Ectodermal cell (in vitro differentiated cells): ENCODE measurements at regions not wholly inside any gene's neighbourhood (a gene's known extent, or its start where the extent isn't known, plus 50 kb on each side); places are given as distances from the start of the nearest gene placed in this dataset.

Experiments used
- H3K27ac ChIP-seq: 2 replicates; pipeline ENCODE4 v1.7.0; 2013; ENCODE audit warnings: mild to moderate bottlenecking, low read depth, low read length; ENCODE audit not compliant: insufficient read depth, poor library complexity, severe bottlenecking
- H3K27me3 ChIP-seq: 2 replicates; pipeline ENCODE4 v1.7.0; 2013; ENCODE audit warnings: mild to moderate bottlenecking, low read length; ENCODE audit not compliant: insufficient read depth, control insufficient read depth, poor library complexity, severe bottlenecking
- H3K36me3 ChIP-seq: one replicate; pipeline ENCODE4 v1.7.0; 2013; ENCODE audit warnings: low read length; ENCODE audit not compliant: control insufficient read depth, insufficient read depth
- H3K4me1 ChIP-seq: one replicate; pipeline ENCODE4 v1.7.0; 2013; ENCODE audit warnings: low read length; ENCODE audit not compliant: control insufficient read depth, insufficient read depth
- H3K4me3 ChIP-seq: 2 replicates; pipeline ENCODE4 v1.7.0; 2013; ENCODE audit warnings: low read depth, low read length, control low read depth; ENCODE audit not compliant: insufficient read depth
- H3K9me3 ChIP-seq: 2 replicates; pipeline ENCODE4 v1.7.0; 2013; ENCODE audit warnings: mild to moderate bottlenecking, low read length, moderate library complexity; ENCODE audit not compliant: control insufficient read depth
- WGBS, 2 experiments: methylation state at CpG; one replicate each; pipeline ENCODE4 v1.1.7; 2013; ENCODE audit warnings: missing lambda C conversion rate in 2 of 2; 5-methylcytosine and 5-hydroxymethylcytosine counted together

GRCh38 chr7:35520810-35521625, 173.9 kb downstream of the HERPUD2 start:
- Histone ChIP-seq H3K36me3 (no peaks in the 10 kb centered on the region), H3K9me3 (no peaks in the 10 kb centered on the region), H3K27me3 (peaks cover 5% of the 10 kb centered on the region), H3K4me3 (no peak overlapping the region), H3K4me1 (no peaks in the 10 kb centered on the region), H3K27ac (no peak overlapping the region)
- WGBS, 2 experiments: 73 to 74% methylated on average over 4 to 5 of the region's 5 CpGs

- Histone ChIP-seq H3K27ac (no peak overlapping the region), H3K9me3 (no peaks in the 10 kb centered on the region), H3K27me3 (peaks cover 5% of the 10 kb centered on the region), H3K4me1 (no peaks in the 10 kb centered on the region), H3K36me3 (no peaks in the 10 kb centered on the region), H3K4me3 (no peak overlapping the region)
- WGBS, 2 experiments: 45% methylated on average over 14 of the region's 14 CpGs
Measured at GRCh38 chr7:35519971-35520809, 174.7 kb downstream of the HERPUD2 start.

GRCh38 chr7:35518767-35519166, 176.2 kb downstream of the HERPUD2 start:
- H3K27ac ChIP-seq: no peak overlapping the region
- no peaks in the 10 kb centered on the region for H3K36me3 ChIP-seq
- H3K4me1 ChIP-seq: no peaks in the 10 kb centered on the region
- no peak overlapping the region for H3K4me3 ChIP-seq
- WGBS, 2 experiments: 88 to 95% methylated on average over 3 of the region's 3 CpGs
- H3K27me3 ChIP-seq: peaks cover 5% of the 10 kb centered on the region
- H3K9me3 ChIP-seq: no peaks in the 10 kb centered on the region

- Histone ChIP-seq H3K4me1 (no peaks in the 10 kb centered on the region), H3K27ac (no peak overlapping the region), H3K36me3 (no peaks in the 10 kb centered on the region), H3K27me3 (peaks cover 5% of the 10 kb centered on the region), H3K4me3 (no peak overlapping the region), H3K9me3 (no peaks in the 10 kb centered on the region)
- 71 to 100% methylated on average over 1 of the region's 1 CpG for WGBS, 2 experiments
Measured at GRCh38 chr7:35516498-35516897, 178.4 kb downstream of the HERPUD2 start.

GRCh38 chr7:35513828-35514227, 181.1 kb downstream of the HERPUD2 start:
- H3K4me3 ChIP-seq: no peak overlapping the region
- no peaks in the 10 kb centered on the region for H3K4me1 ChIP-seq
- no peak overlapping the region for H3K27ac ChIP-seq
- peaks cover 5% of the 10 kb centered on the region for H3K27me3 ChIP-seq
- H3K9me3 ChIP-seq: no peaks in the 10 kb centered on the region
- no peaks in the 10 kb centered on the region for H3K36me3 ChIP-seq

- Histone ChIP-seq H3K4me1 (no peaks in the 10 kb centered on the region), H3K27me3 (peaks cover under 1% of the 10 kb centered on the region), H3K36me3 (no peaks in the 10 kb centered on the region), H3K27ac (no peak overlapping the region), H3K4me3 (no peak overlapping the region), H3K9me3 (no peaks in the 10 kb centered on the region)
- WGBS, 2 experiments: 93 to 94% methylated on average over 5 of the region's 5 CpGs
Measured at GRCh38 chr7:35513195-35513594, 181.7 kb downstream of the HERPUD2 start.

- Histone ChIP-seq H3K27ac (no peak overlapping the region), H3K36me3 (no peaks in the 10 kb centered on the region), H3K4me1 (no peaks in the 10 kb centered on the region), H3K9me3 (no peaks in the 10 kb centered on the region), H3K27me3 (no peaks in the 10 kb centered on the region), H3K4me3 (no peak overlapping the region)
- WGBS, 2 experiments: 88 to 94% methylated on average over 5 of the region's 5 CpGs
Measured at GRCh38 chr7:35512716-35513115, 182.2 kb downstream of the HERPUD2 start.

GRCh38 chr7:35508623-35509400, 186.1 kb downstream of the HERPUD2 start:
- peaks cover 6% of the 10 kb centered on the region for H3K4me1 ChIP-seq
- no peaks in the 10 kb centered on the region for H3K27me3 ChIP-seq
- H3K4me3 ChIP-seq: no peak overlapping the region
- no peak overlapping the region for H3K27ac ChIP-seq
- H3K36me3 ChIP-seq: no peaks in the 10 kb centered on the region
- H3K9me3 ChIP-seq: no peaks in the 10 kb centered on the region
- 81 to 91% methylated on average over 3 of the region's 3 CpGs for WGBS, 2 experiments

GRCh38 chr7:35505066-35505465, 189.9 kb downstream of the HERPUD2 start:
- Histone ChIP-seq H3K4me1 (peaks cover 6% of the 10 kb centered on the region), H3K4me3 (no peak overlapping the region), H3K27me3 (no peaks in the 10 kb centered on the region), H3K36me3 (no peaks in the 10 kb centered on the region), H3K9me3 (no peaks in the 10 kb centered on the region), H3K27ac (no peak overlapping the region)
- WGBS, 2 experiments: 49 to 53% methylated on average over 7 of the region's 7 CpGs

GRCh38 chr7:35504365-35504764, 190.6 kb downstream of the HERPUD2 start:
- no peak overlapping the region for H3K4me3 ChIP-seq
- H3K27ac ChIP-seq: no peak overlapping the region
- no peaks in the 10 kb centered on the region for H3K9me3 ChIP-seq
- H3K36me3 ChIP-seq: no peaks in the 10 kb centered on the region
- 89 to 90% methylated on average over 5 of the region's 5 CpGs for WGBS, 2 experiments
- H3K27me3 ChIP-seq: no peaks in the 10 kb centered on the region
- peaks cover 6% of the 10 kb centered on the region for H3K4me1 ChIP-seq
